K562 (cell line): ENCODE measurements at regions not wholly inside any gene's neighbourhood (a gene's known extent, or its start where the extent isn't known, plus 50 kb on each side); places are given as distances from the start of the nearest gene placed in this dataset.

Source experiments
- CBFB ChIP-seq: sonication (generic); formaldehyde crosslinking; IDR thresholded peaks from 2 replicates; pipeline ENCODE4 v1.4.0; 2020; ENCODE audit warnings: mild to moderate bottlenecking, missing genetic modification reagents
- MXI1 ChIP-seq: IDR thresholded peaks from 2 replicates; pipeline ENCODE4 v1.6.1; 2011; ENCODE audit warnings: low read depth, mild to moderate bottlenecking, improper control_type of control experiment, low read length
- RAD51 ChIP-seq: fragments of 450-650 bp; IDR thresholded peaks from 2 replicates; pipeline ENCODE4 v1.7.1; 2016; ENCODE audit warnings: low read depth, mild to moderate bottlenecking, borderline replicate concordance
- SMARCB1 ChIP-seq: IDR thresholded peaks from 2 replicates; pipeline ENCODE4 v1.6.1; 2011; ENCODE audit warnings: improper control_type of control experiment, low read depth; ENCODE audit not compliant: insufficient read length
- ZNF232 ChIP-seq: sonication (generic); formaldehyde crosslinking; IDR thresholded peaks from 2 replicates; pipeline ENCODE4 v1.8.0; 2022; ENCODE audit warnings: mild to moderate bottlenecking, missing genetic modification reagents
- TF ChIP-seq, protein P1 (sequence below), 3 experiments: IDR thresholded peaks in 2 of 3; conservative IDR thresholded peaks in 1 of 3; 2 replicates each; pipeline ENCODE4 v1.5.1; 2011 to 2012; ENCODE audit warnings: low read length in 3 of 3, mild to moderate bottlenecking in 3 of 3, control low read depth in 2 of 3, improper control_type of control experiment in 1 of 3, inconsistent platforms in 1 of 3, low read depth in 1 of 3, mixed read lengths in 1 of 3, moderate library complexity in 1 of 3; ENCODE audit not compliant: insufficient read depth in 2 of 3
- TF ChIP-seq, protein P2 (sequence below): sonication (generic); formaldehyde crosslinking; IDR thresholded peaks from 2 replicates; pipeline ENCODE4 v1.5.0; 2020; ENCODE audit warnings: missing genetic modification reagents

DNA sequence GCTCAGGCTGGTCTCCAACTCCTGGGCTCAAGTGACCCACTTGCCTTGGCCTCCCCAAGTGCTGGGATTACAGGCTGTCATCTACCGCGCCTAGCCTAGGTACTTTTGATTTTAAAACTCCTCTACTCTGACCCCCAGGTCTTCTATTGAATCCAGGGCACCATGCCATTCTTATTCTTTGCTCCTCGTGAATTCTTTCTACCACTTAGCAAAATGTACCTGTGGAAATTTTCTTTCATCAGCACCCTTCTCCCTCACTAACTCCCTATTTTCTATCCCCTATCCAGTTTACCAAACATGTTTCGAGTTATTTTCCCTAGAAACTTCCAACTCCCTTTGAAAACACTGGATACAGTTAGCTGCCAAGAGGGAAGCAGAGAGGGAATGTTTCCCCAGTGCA is 60.0 kb upstream of the RAPGEF2 start:
- TF ChIP-seq SMARCB1, result no peak
- no peak for TF ChIP-seq CBFB (CRISPR knock-in tag)
- TF ChIP-seq, protein P1, sequence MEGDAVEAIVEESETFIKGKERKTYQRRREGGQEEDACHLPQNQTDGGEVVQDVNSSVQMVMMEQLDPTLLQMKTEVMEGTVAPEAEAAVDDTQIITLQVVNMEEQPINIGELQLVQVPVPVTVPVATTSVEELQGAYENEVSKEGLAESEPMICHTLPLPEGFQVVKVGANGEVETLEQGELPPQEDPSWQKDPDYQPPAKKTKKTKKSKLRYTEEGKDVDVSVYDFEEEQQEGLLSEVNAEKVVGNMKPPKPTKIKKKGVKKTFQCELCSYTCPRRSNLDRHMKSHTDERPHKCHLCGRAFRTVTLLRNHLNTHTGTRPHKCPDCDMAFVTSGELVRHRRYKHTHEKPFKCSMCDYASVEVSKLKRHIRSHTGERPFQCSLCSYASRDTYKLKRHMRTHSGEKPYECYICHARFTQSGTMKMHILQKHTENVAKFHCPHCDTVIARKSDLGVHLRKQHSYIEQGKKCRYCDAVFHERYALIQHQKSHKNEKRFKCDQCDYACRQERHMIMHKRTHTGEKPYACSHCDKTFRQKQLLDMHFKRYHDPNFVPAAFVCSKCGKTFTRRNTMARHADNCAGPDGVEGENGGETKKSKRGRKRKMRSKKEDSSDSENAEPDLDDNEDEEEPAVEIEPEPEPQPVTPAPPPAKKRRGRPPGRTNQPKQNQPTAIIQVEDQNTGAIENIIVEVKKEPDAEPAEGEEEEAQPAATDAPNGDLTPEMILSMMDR (IDR thresholded peaks at IDR 0.05 in 2 of 3, conservative IDR thresholded peaks at IDR 0.05 in 1 of 3; ENCODE audit: insufficient read depth in 2 of 3, low read depth in 1 of 3, low read length in 3 of 3), result no peak
- TF ChIP-seq ZNF232, result no peak
- no peak for TF ChIP-seq RAD51
- TF ChIP-seq, protein P2, sequence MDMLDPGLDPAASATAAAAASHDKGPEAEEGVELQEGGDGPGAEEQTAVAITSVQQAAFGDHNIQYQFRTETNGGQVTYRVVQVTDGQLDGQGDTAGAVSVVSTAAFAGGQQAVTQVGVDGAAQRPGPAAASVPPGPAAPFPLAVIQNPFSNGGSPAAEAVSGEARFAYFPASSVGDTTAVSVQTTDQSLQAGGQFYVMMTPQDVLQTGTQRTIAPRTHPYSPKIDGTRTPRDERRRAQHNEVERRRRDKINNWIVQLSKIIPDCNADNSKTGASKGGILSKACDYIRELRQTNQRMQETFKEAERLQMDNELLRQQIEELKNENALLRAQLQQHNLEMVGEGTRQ (CRISPR knock-in tag), result no peak
- no peak for TF ChIP-seq MXI1
